Lower leg skin (tissue), 3 donors: ENCODE measurements at regions not wholly inside any gene's neighbourhood (a gene's known extent, or its start where the extent isn't known, plus 50 kb on each side); places are given as distances from the start of the nearest gene placed in this dataset.

ENCODE experiments used
- CTCF ChIP-seq, 3 donors: fragments of 450-650 bp; IDR thresholded peaks; one replicate each; pipeline ENCODE4 v1.5.1; 2016; ENCODE audit warnings: antibody characterized with exemption in 3 of 3, mild to moderate bottlenecking in 3 of 3, moderate library complexity in 2 of 3
- POLR2A ChIP-seq, 2 donors: fragments of 450-650 bp; IDR thresholded peaks; one replicate each; pipeline ENCODE4 v1.6.1; 2016 to 2017; ENCODE audit warnings: antibody characterized with exemption in 2 of 2, mild to moderate bottlenecking in 1 of 2, moderate library complexity in 1 of 2

- TF ChIP-seq CTCF (IDR thresholded peaks at IDR 0.05) = no peak
- TF ChIP-seq POLR2A (IDR thresholded peaks at IDR 0.05) = no peak
Measured at GRCh38 chr16:79403534-79403933, 197.0 kb downstream of the MAF start.
